HG02623 (cell line): ENCODE measurements at regions not wholly inside any gene's neighbourhood (a gene's known extent, or its start where the extent isn't known, plus 50 kb on each side); places are given as distances from the start of the nearest gene placed in this dataset.
"Not testable (repeated sequence)": the region's sequence is repeated elsewhere in the genome, so short reads cannot be mapped to it uniquely, and the experiment has no call there.

Source experiments
- ATAC-seq: cut with Tn5 transposase; IDR thresholded peaks from one replicate; pipeline ENCODE4 v1.9.1; 2021; ENCODE audit warnings: moderate library complexity; ENCODE audit not compliant: unreplicated experiment

DNA sequence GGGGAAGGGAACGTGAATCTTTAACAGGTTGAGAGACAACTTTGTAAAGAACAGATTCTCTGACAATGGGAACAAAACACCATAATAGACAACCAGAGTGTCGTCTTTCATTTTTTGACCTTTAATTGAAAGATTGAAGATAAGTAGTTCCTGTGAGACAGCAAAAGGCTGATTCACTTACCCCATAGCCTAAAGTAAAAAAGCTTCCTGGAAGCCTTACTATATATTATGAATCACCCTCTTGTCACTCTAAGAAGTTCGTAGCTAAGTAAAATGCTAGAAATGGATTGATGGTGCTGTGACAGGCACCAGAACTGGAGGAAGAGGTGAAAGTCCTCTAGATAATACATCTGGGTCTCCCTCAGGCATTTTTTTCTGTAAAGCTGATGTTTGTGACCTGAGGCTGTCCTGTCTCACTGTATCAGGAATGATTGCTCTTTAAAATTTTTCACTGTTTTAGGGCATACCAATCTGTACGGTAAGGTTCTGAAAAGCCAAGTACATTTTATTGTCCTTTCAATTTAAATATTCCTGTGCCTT lies 824.6 kb upstream of the SEMA6D start:
- no peak for ATAC-seq

DNA sequence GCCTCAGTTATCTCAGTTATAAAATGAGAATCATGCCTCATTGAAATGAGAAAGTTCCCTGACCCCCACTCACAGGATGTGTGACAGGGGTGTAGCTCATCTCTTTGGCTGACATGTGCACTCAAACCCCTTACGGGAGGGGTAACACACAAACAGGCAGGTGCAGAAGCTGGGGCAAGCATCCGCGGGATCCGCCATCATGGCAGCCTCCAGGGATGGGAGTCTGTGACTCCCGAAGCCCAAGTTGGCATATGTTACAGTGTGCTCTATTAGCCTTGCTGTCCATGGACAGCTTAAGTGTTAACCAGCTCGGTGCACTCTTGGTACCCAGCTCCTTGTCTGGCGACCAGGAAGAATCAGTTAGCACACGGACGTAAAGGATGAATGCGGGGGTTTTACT lies 822.7 kb upstream of the SEMA6D start:
- ATAC-seq = no peak

DNA sequence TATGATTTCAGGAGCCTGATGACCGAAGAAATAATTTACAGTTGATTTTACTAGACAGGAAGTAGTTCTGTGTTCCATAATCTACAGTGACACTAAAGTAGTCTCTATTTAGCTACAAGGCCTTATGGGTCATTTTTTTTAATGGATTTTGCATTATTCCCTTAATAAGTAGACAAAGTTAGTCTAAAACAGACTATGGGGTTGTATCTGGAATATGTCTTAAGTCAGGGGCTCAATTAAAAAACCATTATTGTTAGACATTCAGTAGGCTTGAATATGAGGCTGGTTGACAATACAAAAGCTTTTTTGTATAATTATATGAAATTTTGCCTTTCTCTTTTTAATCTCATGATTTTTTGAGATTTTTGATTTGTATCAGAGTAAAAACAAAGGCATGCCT lies 820.0 kb upstream of the SEMA6D start:
- ATAC-seq = no peak

DNA sequence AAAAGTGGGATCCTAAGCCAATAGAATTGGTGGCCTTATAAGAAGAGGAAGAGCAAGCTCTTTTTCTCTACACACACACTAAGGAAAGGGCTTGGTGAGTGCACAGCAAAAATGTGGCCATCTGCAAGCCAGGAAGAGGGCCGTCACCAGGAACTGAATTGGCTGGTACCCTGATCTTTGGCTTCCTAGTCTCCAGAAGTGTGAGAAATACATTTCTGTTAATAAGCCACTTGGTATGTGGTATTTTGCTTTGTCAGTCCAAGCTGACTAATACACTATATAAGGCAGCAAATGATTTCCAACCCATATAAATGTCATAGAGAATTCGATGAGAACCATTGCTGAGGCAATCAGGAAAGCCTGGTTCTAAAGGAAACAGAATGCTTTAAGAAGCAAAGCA lies 816.3 kb upstream of the SEMA6D start:
- no peak for ATAC-seq

DNA sequence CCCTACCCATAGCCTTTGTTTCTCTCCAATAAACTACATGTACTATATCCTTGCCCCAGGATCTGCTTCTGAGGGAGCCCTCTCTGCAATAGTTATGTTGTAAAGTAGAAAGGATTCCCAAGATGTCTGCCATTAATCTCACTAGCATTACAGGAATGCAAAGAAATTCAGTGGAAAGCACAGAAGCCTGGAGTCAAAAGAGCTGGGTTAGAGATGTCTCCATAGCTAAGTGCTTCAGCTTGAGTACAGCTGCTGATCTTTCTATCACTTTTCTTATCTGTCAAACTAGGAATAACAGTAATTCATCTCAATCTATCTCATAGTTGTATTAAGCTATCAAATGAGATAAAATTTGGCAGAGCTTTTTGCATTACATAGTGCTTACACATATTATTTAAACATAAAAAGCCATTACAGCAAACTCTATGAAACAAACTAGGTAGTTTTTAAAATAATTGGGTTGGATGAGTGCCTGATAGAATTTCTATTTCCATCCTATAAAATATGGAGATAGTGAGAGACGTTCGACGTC lies 799.5 kb upstream of the SEMA6D start:
- ATAC-seq = no peak

DNA sequence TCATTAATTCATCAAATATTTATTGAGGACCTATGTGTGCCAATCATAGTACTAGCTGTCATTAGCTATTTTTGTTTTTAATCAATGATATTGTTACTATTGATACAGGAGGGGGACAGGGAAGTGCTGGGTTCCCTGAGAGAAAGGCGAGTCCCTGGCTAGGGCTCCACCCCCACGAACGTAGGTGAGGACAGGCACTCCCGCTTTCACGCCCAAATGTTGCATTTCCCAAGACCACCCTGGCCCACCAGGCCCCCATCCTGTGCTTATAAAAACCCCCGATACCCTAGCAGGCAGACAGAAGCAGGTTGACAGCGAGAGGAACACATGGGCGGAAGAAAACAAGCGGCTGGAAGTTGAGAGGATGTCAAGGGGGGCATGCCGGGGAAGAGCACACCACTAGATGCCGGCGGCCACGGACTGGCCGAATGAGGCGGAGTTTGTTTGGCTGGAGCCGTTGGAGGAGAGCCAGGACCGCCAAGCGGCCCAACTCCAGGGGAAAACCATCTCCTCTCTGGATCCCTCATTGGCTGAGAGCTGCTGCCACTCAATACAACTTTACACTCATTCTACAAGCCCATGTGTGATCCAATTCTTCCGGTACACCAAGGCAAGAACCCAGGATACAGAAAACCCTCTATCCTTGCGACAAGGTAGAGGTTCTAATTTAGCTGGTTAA lies 798.7 kb upstream of the SEMA6D start:
- no peak for ATAC-seq

DNA sequence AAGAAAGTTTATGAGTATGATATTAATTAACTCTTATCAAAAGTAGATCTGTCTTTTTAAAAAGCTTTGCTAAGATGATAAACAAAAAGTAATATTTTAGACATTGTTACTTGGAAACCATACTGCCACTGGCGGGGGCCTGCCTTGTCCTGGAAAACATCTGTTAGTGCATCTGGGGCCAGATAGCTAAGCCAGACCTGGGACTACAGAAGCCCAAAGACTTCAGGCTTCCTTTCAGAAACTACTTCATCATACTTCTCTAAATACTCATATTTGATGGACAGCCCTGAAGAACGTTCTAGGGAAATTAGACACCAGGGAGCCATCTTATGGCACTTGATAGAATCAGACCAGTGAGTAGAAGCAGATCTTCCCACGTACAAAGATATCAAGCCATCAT lies 795.4 kb upstream of the SEMA6D start:
- no peak for ATAC-seq

DNA sequence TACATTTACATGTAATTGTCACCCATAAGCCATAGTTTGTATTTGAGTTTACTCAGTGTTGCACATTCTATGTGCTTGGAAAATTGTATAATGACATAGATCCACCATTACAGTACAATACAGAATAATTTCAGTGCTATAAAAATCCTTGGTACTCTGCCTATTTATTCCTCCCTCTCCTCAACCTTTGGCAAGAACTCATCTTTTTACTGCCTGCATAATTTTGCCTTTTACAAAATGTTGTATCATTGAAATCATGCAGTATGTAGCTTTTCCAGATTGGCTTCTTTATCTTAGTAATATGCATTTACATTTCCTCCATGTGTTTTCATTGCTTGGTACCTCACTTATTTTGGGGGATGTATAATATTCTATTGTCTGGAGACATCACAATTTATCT lies 786.9 kb upstream of the SEMA6D start:
- no peak for ATAC-seq

DNA sequence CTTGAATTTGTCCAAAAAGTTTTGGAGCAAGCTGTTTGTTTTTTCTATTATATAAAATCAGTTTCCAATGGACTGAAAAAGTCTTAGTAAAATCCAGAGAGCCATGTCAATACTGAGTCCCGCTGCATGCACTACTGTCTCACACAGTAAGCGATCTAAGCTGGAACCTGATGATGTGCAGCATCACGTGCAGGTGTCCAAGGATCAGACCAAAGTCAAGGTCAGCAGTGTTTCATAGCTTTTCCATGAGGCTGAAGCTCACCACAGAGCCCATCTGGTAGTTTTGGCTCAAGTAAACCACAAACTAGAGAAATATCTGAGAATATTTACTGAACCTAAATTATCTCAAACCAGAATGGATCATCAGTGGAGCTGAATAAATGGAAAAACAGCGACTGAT lies 784.0 kb upstream of the SEMA6D start:
- ATAC-seq = no peak

DNA sequence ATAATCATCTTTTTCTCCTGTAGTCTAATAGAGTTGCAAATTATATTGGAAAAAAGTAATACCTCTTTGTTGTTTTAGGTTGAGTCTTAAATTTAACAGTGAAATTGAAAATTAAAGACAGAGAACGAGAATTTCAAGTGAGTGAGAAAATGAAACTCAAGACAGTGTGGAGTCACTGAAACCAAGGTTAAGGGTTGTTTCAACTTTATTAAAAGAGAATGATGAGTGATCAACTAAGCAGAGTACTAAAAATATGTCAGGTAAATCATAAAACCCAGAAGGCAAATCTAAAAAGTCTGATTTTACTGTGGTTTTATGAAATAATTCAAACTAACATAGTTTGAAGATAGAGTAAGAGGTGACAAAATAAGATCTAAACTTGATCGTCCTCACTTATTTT lies 782.5 kb upstream of the SEMA6D start:
- ATAC-seq = no peak

DNA sequence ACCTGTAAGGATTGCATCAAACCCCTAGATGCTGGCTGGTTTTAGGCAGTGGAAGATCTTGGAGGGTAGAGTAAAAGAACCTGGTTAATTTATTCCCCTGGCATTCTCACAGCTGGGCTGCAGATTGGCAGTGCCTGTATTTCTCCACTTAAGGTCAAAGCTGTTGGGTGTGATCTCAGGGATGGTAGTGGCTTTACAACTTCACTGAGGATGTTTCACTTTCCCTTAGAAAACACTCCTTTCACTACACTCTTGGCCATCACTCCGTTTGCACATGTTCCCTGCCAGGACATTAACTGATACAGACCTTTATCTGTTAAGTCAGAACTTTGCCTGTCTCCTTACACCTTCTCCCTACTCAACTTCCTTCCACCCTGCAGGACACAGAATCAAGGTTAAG lies 779.1 kb upstream of the SEMA6D start:
- ATAC-seq = no peak

DNA sequence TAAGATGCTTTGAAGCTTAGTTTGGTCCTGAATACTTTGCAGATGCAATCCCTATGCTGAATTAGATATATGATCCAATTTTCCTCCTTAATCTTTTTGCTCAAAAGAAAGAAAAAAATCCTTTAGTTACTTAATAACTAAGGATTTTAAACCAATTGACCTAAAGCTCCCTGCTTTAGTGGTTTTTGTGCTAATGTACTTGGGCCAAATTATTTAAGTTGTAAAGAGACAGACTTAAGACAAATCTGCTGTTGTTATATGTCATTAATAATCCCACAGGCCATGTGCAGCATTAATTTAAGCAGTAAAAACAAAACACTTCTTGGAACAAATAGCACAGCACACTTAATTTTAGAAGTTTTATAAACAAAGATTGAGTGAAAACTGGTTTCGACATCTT lies 776.1 kb upstream of the SEMA6D start:
- no peak for ATAC-seq

DNA sequence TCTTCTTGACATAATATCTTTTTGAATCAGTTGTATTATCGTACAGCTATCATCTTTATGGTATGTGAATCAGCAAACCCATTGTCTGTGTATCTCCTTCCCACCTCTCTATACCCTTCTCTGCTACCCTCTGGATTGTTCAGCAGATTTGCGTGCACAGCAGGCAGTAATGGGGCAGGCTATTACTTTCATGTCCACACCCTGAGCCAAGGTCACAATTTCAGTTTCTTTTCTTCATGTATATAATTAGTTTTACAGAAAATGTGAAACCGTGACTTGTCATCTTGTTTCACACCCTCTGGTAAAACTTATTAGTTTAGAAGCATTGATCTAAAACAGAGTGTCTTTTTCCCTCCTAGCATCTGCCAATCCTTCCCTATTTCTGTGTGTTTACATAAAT lies 770.4 kb upstream of the SEMA6D start:
- no peak for ATAC-seq

DNA sequence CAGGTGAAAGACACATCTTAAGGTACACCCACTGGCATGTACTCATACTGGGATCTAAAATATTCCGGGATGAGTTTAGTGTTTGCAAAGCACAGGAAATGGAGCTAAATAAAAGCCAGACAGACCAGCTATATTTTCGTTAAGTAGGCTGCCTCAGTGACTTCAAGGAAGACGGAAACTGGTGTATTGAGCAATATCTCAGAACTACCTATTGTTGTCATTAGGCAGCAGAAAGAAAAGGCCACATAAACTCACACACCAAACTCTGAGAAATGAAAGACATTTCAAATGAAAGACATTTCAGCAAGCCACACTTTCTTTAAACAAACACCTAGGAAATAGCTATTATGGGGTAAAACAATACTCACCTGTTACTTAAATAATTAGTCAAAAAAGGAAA lies 761.7 kb upstream of the SEMA6D start:
- no peak for ATAC-seq

DNA sequence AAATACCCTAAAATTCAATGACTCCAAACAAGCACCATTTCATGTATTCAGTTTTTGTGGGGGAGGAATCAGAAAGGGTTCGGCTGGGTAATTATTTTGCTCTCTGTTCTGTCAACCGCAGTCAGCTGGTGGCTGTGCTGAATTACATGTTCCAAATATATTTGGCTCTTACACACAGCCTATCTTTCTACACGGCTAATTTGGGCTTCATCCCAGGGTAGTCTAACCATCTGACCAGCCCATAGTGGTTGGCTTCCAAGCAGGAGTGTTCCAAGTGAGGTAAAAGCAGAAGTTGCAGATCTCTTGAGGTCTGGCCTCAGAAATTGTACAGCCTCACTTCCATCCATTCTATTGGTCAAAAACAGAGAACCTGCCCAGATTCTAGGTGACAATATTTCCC lies 760.8 kb upstream of the SEMA6D start:
- ATAC-seq = no peak

DNA sequence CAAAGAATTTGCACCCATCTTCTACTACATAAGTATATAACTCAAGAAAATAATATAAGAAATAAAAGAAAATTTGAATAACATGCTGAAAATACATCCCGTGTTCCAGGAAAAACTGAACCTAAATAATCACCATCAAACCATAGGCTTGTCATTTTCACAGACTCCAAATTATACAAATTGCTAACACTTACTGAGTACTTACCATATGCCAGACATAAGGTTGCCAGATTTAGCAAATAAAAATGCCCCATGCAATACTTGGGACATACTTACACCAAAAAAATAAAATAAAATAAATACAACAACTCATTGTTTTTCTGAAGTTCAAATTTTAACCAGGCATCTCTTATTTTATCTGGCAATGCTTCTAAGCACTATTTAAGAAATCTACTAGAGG lies 760.4 kb upstream of the SEMA6D start:
- ATAC-seq = no peak

DNA sequence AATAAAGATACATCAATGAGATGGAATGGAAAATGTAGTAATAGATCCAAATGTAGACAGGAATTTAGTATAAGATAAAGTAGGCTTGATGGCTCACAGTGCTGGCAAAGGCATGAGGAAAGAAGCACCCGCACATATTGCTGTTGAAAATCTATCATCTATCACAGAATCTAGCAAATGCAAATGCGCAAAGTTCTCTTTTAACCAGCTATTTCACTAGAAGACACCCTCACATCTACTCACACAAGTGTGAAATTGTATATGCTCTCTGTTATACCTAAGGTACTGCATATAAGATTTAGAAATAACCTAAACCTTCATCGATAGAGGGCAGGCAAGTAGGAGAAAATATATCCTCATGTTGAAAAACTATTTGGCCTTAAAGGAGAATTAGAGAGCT lies 756.7 kb upstream of the SEMA6D start:
- no peak for ATAC-seq

DNA sequence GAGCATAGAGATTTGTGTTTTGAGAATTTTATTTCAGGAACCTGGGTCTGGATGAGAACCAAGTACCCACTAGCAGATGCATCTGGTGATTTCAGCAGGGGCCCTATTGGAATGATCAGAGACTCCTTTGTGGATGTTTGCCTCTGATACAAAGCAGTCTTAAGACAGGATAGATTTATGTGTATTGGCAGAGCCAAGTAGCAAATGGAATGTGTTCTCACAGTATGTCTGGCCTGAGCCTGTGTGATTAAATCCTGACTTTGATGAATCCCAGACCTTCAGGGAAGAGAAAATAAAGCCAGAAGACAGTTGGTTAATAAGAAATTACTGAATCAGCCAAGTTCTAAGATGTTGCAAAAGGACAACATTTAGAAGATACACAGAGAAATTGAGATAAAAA lies 755.5 kb upstream of the SEMA6D start:
- no peak for ATAC-seq

DNA sequence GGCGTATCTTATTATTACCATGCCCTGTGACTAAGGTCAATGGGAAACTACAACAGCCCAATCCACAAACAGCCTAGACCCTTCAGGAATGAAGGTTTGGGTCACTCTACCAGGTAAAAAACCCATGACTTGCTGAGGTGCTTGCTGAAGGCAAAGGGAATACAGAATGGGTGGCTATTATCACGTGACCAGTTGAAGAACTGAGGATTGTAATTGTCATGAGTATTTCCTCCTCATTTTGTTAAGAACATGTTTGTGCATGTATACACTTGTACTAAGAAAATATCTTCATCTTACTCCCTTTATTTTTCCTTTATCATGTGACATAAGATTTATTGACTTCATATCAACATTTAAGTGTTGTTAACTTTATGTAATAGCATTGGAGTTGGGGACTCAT lies 729.2 kb upstream of the SEMA6D start:
- not testable (repeated sequence) for ATAC-seq

DNA sequence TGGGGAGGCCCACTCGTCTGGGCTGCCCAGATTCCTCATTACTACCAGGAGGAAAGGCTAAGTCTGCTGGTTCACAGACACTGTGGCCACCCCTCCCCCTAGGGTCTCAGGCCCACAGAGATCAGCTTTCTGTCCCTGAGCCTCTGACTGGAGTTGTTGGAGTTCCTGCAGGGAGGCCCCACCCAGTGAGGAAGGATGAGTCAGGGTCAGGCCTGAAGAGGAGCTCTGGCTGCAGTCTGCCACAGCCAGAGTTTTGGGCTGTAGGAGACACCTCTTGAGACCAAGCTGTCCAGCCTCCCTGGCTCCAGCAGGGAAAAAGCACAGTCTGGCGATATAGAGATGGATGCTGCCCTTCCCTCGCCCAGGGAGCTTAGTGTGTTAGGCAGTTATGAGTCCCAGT lies 720.9 kb upstream of the SEMA6D start:
- no peak for ATAC-seq

DNA sequence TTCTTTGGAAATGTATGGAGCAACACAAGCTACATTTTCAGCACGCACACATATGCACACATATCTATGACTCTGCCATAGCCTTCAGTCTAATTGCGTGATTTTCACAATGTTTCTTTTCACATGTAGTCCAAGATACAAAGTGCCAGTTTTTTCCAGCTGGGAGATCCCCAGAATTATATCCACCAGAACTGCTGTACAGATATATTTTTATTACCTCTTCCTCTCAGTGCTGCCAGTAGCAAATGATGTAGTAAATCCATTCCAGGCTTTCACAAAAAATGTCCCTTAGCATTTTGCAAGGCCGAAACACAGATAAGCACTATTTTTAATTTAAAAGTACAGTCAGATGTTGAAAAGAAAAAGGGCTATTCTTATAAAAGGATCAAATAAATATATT lies 719.8 kb upstream of the SEMA6D start:
- no peak for ATAC-seq

DNA sequence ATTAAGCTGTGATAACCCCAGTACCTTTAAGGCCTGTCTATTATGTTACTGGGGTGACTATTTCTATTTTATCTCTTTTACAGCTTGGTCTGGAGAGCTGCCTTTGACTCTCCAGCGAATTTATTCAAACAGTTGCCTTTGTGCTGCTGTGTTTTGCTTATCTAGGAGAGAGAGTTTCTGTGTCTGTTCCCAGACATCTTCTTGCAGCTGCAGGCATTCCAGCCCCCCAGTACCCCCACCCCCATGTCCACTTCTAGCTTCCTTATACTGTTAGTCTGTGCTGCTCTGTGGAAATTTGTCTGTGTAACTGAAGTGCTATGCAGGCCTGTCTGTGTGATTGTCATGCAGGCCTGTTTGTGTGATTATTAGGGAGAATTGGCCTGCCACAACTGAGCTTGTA lies 713.7 kb upstream of the SEMA6D start:
- ATAC-seq = no peak

DNA sequence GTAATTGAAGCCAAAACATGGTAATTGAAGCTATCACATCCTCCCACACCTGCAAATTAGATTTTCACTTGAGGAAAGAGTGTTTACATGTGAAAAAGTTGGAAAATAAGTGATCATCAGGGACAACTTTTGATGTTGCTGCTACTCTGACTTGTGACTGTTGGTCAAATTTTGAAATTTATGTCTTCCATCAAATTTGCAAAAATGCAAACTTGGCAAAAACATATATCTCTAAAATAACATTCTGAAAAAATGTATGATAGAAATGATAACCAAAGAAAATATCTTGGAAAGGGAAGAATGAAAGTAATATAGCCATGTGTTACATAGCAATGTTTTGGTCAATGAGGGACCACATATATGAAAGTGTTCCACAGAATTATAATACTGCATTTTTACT lies 703.9 kb upstream of the SEMA6D start:
- no peak for ATAC-seq
